GM12872 (cell line): ENCODE measurements at regions not wholly inside any gene's neighbourhood (a gene's known extent, or its start where the extent isn't known, plus 50 kb on each side); places are given as distances from the start of the nearest gene placed in this dataset.

ENCODE experiments used
- CTCF ChIP-seq: IDR thresholded peaks from 3 replicates; pipeline ENCODE4 v1.5.1; 2011; ENCODE audit warnings: low read depth, mild to moderate bottlenecking, low read length, moderate library complexity; ENCODE audit not compliant: insufficient read depth

GRCh38 chr7:97450516-97450915 is 281.4 kb upstream of the TAC1 start:
- TF ChIP-seq CTCF = no peak

- no peak for TF ChIP-seq CTCF
Measured at GRCh38 chr7:97454636-97455035, 277.2 kb upstream of the TAC1 start.

GRCh38 chr7:97457054-97457453 is 274.8 kb upstream of the TAC1 start:
- no peak for TF ChIP-seq CTCF

- no peak for TF ChIP-seq CTCF
Measured at GRCh38 chr7:97460433-97460832, 271.5 kb upstream of the TAC1 start.

- TF ChIP-seq CTCF = no peak
Measured at GRCh38 chr7:97461596-97461995, 270.3 kb upstream of the TAC1 start.

GRCh38 chr7:97466071-97466470 is 265.8 kb upstream of the TAC1 start:
- no peak for TF ChIP-seq CTCF

GRCh38 chr7:97466999-97467740 is 264.7 kb upstream of the TAC1 start:
- no peak for TF ChIP-seq CTCF
